ENCODE measurements at regions not wholly inside any gene's neighbourhood (a gene's known extent, or its start where the extent isn't known, plus 50 kb on each side); places are given as distances from the start of the nearest gene placed in this dataset.

DNA sequence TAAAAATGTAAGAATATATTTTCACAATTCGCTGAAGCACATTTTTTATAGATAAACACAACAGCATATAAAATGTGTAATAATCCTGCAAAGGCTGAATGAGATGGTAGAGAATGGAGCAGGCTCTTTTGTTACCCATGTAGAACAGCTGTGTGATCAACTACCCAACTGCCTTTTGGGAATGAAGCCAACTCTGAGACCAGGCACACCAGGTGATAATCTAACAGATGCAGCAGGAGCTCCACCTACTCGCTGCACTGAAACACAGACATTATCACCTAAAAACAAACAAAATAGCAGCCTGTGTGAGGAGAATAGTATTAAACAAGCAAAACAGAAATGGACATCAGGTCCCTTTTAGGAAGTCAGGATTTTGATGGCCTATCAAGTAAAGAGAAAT is 183.3 kb downstream of the CCDC59 start:
- TF ChIP-seq, protein P1, sequence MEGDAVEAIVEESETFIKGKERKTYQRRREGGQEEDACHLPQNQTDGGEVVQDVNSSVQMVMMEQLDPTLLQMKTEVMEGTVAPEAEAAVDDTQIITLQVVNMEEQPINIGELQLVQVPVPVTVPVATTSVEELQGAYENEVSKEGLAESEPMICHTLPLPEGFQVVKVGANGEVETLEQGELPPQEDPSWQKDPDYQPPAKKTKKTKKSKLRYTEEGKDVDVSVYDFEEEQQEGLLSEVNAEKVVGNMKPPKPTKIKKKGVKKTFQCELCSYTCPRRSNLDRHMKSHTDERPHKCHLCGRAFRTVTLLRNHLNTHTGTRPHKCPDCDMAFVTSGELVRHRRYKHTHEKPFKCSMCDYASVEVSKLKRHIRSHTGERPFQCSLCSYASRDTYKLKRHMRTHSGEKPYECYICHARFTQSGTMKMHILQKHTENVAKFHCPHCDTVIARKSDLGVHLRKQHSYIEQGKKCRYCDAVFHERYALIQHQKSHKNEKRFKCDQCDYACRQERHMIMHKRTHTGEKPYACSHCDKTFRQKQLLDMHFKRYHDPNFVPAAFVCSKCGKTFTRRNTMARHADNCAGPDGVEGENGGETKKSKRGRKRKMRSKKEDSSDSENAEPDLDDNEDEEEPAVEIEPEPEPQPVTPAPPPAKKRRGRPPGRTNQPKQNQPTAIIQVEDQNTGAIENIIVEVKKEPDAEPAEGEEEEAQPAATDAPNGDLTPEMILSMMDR (IDR thresholded peaks at IDR 0.05), result no peak
- no peak overlapping the region for H3K27ac Mint-ChIP-seq
- intact Hi-C loops (cut with micrococcal nuclease), result no loop called here
- H3K9me3 ChIP-seq (replicated peaks in 1 of 2; ENCODE audit: control insufficient read depth in 1 of 2, insufficient read depth in 1 of 2, low read length in 2 of 2), result no peaks in the 10 kb centered on the region
- DNase-seq, result no peak
- H3K4me2 ChIP-seq (replicated peaks; ENCODE audit: extremely low read depth, low read length, poor library complexity, severe bottlenecking), result no peak overlapping the region
- no peak overlapping the region for H3K4me3 Mint-ChIP-seq
- no peak overlapping the region for H2AFZ ChIP-seq (ENCODE audit: insufficient read depth, low read depth, low read length, poor library complexity, severe bottlenecking)
- H3K4me3 ChIP-seq (replicated peaks in 1 of 3; ENCODE audit: low read depth in 2 of 3, low read length in 3 of 3), result no peak overlapping the region
- peaks cover 0 to 1% (median 1%) of the 10 kb centered on the region in 3 donors for H3K27me3 Mint-ChIP-seq (ENCODE audit: low read depth in 3 of 3)
- no peaks in the 10 kb centered on the region for H3K27me3 ChIP-seq (ENCODE audit: control insufficient read depth in 2 of 2, insufficient read depth in 2 of 2, low read length in 2 of 2)
- H4K20me1 ChIP-seq (ENCODE audit: insufficient read depth, low read length), result no peaks in the 10 kb centered on the region
- H3K4me1 Mint-ChIP-seq, result no peaks in the 10 kb centered on the region
- no CpG with 5 or more reads among the region's 2 CpGs for WGBS (ENCODE audit: insufficient coverage)
- H3K4me1 ChIP-seq (ENCODE audit: control insufficient read depth in 1 of 2, insufficient read depth in 2 of 2, low read length in 2 of 2), result no peaks in the 10 kb centered on the region
- no peaks in the 10 kb centered on the region for H3K79me2 ChIP-seq (ENCODE audit: insufficient read depth, low read length)
- no peak overlapping the region for H3K9ac ChIP-seq (ENCODE audit: insufficient read depth, low read length, poor library complexity, severe bottlenecking)
- no peaks in the 10 kb centered on the region for H3K36me3 Mint-ChIP-seq
- no peaks in the 10 kb centered on the region for H3K36me3 ChIP-seq (replicated peaks in 1 of 2; ENCODE audit: control insufficient read depth in 1 of 2, insufficient read depth in 2 of 2, low read length in 2 of 2)
- no peak overlapping the region for H3K27ac ChIP-seq (ENCODE audit: low read depth in 1 of 2, low read length in 2 of 2)
- H3K9me3 Mint-ChIP-seq, result peaks cover 0 to 1% (median 0%) of the 10 kb centered on the region in 7 donors

DNA sequence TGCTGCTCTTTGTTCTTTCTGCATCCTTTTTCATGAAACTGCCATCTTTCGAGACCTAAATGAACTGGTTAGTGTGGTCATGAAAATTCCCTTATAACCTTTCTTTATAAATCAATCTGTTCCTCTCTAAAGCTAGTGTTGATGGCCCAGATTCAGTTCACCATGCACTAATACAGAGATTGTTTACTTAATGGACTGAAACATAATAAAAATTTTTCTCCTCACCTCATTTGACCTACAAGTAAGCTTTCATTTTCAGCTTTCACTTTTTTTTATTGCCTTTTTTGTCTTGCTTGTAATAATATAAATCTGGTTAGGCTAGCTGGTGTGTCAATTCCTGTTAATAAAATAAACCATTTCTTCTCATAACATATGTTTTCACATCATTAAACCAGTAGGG is 183.8 kb downstream of the CCDC59 start:
- Histone ChIP-seq H3K9me3 (replicated peaks in 1 of 2; ENCODE audit: control insufficient read depth in 1 of 2, insufficient read depth in 1 of 2, low read length in 2 of 2) (no peaks in the 10 kb centered on the region), H3K4me2 (replicated peaks; ENCODE audit: extremely low read depth, low read length, poor library complexity, severe bottlenecking) (no peak overlapping the region), H3K4me3 (replicated peaks in 1 of 3; ENCODE audit: low read depth in 2 of 3, low read length in 3 of 3) (no peak overlapping the region), H3K4me1 (ENCODE audit: control insufficient read depth in 1 of 2, insufficient read depth in 2 of 2, low read length in 2 of 2) (no peaks in the 10 kb centered on the region), H2AFZ (ENCODE audit: insufficient read depth, low read depth, low read length, poor library complexity, severe bottlenecking) (no peak overlapping the region), H3K79me2 (ENCODE audit: insufficient read depth, low read length) (no peaks in the 10 kb centered on the region), H3K9ac (ENCODE audit: insufficient read depth, low read length, poor library complexity, severe bottlenecking) (no peak overlapping the region), H3K36me3 (replicated peaks in 1 of 2; ENCODE audit: control insufficient read depth in 1 of 2, insufficient read depth in 2 of 2, low read length in 2 of 2) (no peaks in the 10 kb centered on the region), H3K27me3 (ENCODE audit: control insufficient read depth in 2 of 2, insufficient read depth in 2 of 2, low read length in 2 of 2) (no peaks in the 10 kb centered on the region), H4K20me1 (ENCODE audit: insufficient read depth, low read length) (no peaks in the 10 kb centered on the region), H3K27ac (ENCODE audit: low read depth in 1 of 2, low read length in 2 of 2) (no peak overlapping the region)
- H3K27me3 Mint-ChIP-seq (ENCODE audit: low read depth in 3 of 3), result peaks cover 0 to 1% (median 1%) of the 10 kb centered on the region in 3 donors
- TF ChIP-seq, protein P1 (IDR thresholded peaks at IDR 0.05), result no peak
- H3K36me3 Mint-ChIP-seq, result no peaks in the 10 kb centered on the region
- no peak overlapping the region for H3K4me3 Mint-ChIP-seq
- no peak for DNase-seq
- WGBS (ENCODE audit: insufficient coverage), result no CpG with 5 or more reads among the region's 1 CpG
- H3K9me3 Mint-ChIP-seq, result peaks cover 0 to 1% (median 0%) of the 10 kb centered on the region in 7 donors
- intact Hi-C loops (cut with micrococcal nuclease), result no loop called here
- H3K27ac Mint-ChIP-seq, result no peak overlapping the region
- H3K4me1 Mint-ChIP-seq, result no peaks in the 10 kb centered on the region

Measured in CD14-positive monocyte (primary cell).